ENCODE measurements at regions not wholly inside any gene's neighbourhood (a gene's known extent, or its start where the extent isn't known, plus 50 kb on each side); places are given as distances from the start of the nearest gene placed in this dataset.

DNA sequence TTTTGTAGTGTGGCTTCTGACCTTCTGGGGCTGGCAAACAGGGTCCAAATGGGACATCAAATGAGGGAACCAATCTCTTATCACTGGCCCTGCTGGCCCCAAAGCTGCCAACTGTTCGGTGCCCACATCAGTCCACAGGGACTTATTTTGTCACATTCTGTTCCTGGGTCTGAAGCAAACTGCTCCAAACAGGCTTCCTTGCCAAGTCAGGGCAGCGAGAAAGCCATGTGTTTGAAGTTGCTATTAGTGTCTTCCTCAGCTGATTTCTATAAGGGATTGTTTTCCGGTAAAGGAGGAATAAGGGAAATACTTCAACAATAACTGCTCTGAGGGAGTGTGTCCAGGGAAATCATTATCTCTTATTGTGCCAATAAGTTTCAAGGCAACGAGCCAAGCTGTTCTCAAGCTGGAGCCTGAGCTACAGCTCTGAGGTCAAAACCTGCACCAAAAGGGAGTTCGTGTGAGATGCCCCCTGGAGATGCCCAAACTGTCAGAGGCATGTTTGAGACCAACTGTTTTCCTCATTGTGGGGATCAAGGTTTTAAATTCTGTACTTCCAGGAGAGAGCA, 381.4 kb upstream of the PROX1 start:
- ATAC-seq: no peak
- no peak for TF ChIP-seq ZNF70 (CRISPR knock-in tag; IDR thresholded peaks at IDR 0.05)

- ATAC-seq: no peak
- no peak for TF ChIP-seq ISL1 (CRISPR knock-in tag; IDR thresholded peaks at IDR 0.05)
- no peak for TF ChIP-seq ARNTL (CRISPR knock-in tag; IDR thresholded peaks at IDR 0.05; ENCODE audit: borderline replicate concordance, low read depth)
- no peak for TF ChIP-seq OSR1 (CRISPR knock-in tag; IDR thresholded peaks at IDR 0.05)
These were observed 374.2 kb upstream of the PROX1 start for GRCh38 chr1:213613549-213613948.

DNA sequence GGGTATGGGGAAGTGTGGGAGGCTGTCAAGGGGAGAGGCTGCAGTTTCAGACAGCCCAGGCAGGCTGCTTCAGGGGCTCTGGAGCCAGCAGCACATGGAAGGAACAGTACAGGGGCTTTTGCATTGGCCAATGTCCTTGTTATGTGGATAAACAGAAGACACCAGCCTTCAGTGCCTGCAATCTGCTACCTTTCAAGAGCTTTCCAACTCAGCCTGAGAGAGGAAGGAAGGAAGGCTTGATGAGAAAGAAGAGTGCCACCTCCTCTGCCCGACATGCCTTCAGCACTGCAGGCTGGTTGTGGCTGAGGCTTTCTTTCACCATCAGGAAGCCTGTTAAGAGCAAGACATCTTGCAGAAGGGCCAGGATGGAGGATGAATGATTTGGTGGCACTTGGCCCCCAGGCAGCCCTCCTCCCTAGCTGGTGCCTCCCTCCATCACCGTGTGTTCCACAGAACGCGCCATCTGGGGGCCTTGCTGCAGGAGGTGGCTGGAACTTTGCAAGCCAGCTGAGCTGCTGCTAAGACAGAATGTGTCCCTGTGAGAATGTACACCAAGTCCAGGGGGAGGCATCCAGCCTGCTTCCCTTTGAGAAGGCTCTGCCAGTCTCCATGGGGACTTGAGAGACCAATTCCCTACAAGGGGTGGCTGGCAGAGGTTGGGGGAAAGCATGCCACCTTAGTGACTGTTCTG, 372.4 kb upstream of the PROX1 start:
- no peak for ATAC-seq

GRCh38 chr1:213617133-213617532, 370.6 kb upstream of the PROX1 start:
- no peak for ATAC-seq
- TF ChIP-seq PATZ1 (CRISPR knock-in tag; IDR thresholded peaks at IDR 0.05; ENCODE audit: borderline replicate concordance) (no peak), BACH2 (CRISPR knock-in tag; IDR thresholded peaks at IDR 0.05; ENCODE audit: borderline replicate concordance) (no peak), GLIS3 (CRISPR knock-in tag; IDR thresholded peaks at IDR 0.05) (no peak), OSR1 (CRISPR knock-in tag; IDR thresholded peaks at IDR 0.05) (no peak), ZFP3 (CRISPR knock-in tag; IDR thresholded peaks at IDR 0.05) (no peak), CSDC2 (CRISPR knock-in tag; IDR thresholded peaks at IDR 0.05) (no peak), ZFP30 (CRISPR knock-in tag; IDR thresholded peaks at IDR 0.05) (no peak)
- TF ChIP-seq, protein P1, sequence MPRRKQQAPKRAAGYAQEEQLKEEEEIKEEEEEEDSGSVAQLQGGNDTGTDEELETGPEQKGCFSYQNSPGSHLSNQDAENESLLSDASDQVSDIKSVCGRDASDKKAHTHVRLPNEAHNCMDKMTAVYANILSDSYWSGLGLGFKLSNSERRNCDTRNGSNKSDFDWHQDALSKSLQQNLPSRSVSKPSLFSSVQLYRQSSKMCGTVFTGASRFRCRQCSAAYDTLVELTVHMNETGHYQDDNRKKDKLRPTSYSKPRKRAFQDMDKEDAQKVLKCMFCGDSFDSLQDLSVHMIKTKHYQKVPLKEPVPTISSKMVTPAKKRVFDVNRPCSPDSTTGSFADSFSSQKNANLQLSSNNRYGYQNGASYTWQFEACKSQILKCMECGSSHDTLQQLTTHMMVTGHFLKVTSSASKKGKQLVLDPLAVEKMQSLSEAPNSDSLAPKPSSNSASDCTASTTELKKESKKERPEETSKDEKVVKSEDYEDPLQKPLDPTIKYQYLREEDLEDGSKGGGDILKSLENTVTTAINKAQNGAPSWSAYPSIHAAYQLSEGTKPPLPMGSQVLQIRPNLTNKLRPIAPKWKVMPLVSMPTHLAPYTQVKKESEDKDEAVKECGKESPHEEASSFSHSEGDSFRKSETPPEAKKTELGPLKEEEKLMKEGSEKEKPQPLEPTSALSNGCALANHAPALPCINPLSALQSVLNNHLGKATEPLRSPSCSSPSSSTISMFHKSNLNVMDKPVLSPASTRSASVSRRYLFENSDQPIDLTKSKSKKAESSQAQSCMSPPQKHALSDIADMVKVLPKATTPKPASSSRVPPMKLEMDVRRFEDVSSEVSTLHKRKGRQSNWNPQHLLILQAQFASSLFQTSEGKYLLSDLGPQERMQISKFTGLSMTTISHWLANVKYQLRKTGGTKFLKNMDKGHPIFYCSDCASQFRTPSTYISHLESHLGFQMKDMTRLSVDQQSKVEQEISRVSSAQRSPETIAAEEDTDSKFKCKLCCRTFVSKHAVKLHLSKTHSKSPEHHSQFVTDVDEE (CRISPR knock-in tag; IDR thresholded peaks at IDR 0.05): no peak

More for the DNA sequence above, 372.4 kb upstream of the PROX1 start:
- TF ChIP-seq ISL1 (CRISPR knock-in tag; IDR thresholded peaks at IDR 0.05) (no peak), ZNF70 (CRISPR knock-in tag; IDR thresholded peaks at IDR 0.05) (no peak), ZFP30 (CRISPR knock-in tag; IDR thresholded peaks at IDR 0.05) (no peak), ZNF565 (CRISPR knock-in tag; conservative IDR thresholded peaks at IDR 0.05; ENCODE audit: low read depth) (no peak), TCF4 (CRISPR knock-in tag; IDR thresholded peaks at IDR 0.05; ENCODE audit: borderline replicate concordance) (no peak), ARNTL (CRISPR knock-in tag; IDR thresholded peaks at IDR 0.05; ENCODE audit: borderline replicate concordance, low read depth) (no peak), PPARA (CRISPR knock-in tag; IDR thresholded peaks at IDR 0.05; ENCODE audit: borderline replicate concordance) (no peak), ZC3H10 (CRISPR knock-in tag; IDR thresholded peaks at IDR 0.05) (no peak), CREB5 (CRISPR knock-in tag; IDR thresholded peaks at IDR 0.05; ENCODE audit: low read depth) (no peak), PATZ1 (CRISPR knock-in tag; IDR thresholded peaks at IDR 0.05; ENCODE audit: borderline replicate concordance) (no peak), ZFP3 (CRISPR knock-in tag; IDR thresholded peaks at IDR 0.05) (no peak), BACH2 (CRISPR knock-in tag; IDR thresholded peaks at IDR 0.05; ENCODE audit: borderline replicate concordance) (no peak), ESRRG (CRISPR knock-in tag; IDR thresholded peaks at IDR 0.05) (no peak), GLIS3 (CRISPR knock-in tag; IDR thresholded peaks at IDR 0.05) (no peak)
- TF ChIP-seq, protein P2, sequence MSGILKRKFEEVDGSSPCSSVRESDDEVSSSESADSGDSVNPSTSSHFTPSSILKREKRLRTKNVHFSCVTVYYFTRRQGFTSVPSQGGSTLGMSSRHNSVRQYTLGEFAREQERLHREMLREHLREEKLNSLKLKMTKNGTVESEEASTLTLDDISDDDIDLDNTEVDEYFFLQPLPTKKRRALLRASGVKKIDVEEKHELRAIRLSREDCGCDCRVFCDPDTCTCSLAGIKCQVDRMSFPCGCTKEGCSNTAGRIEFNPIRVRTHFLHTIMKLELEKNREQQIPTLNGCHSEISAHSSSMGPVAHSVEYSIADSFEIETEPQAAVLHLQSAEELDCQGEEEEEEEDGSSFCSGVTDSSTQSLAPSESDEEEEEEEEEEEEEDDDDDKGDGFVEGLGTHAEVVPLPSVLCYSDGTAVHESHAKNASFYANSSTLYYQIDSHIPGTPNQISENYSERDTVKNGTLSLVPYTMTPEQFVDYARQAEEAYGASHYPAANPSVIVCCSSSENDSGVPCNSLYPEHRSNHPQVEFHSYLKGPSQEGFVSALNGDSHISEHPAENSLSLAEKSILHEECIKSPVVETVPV (CRISPR knock-in tag; IDR thresholded peaks at IDR 0.05): no peak
- TF ChIP-seq, protein P1 (CRISPR knock-in tag; IDR thresholded peaks at IDR 0.05): no peak

Measured in SK-N-SH treated with all-trans-retinoic acid at 6 μM for 48 hours (cell line).